IMR-90 (cell line): ENCODE measurements at regions not wholly inside any gene's neighbourhood (a gene's known extent, or its start where the extent isn't known, plus 50 kb on each side); places are given as distances from the start of the nearest gene placed in this dataset.

Experiments used
- ATAC-seq: fragments of 200-7000 bp; cut with Tn5 transposase; 2 replicates; pipeline ENCODE4 v1.9.1; 2020; ENCODE audit warnings: low read depth, mild to moderate bottlenecking, moderate library complexity
- BruUV-seq: library from RNA; stranded (reverse); fragments of 400-500 nt; replicated peaks from 2 replicates; lab custom pipeline; 2021; lab: Mats Ljungman, UMichigan
- CTCF ChIA-PET: fragments of 300-600 bp; formaldehyde crosslinking; extraction: SDS; loops from one replicate; lab custom pipeline; 2021; ENCODE audit warnings: antibody characterized with exemption; lab: Yijun Ruan, JAX
- POLR2A ChIA-PET: fragments of 300-600 bp; sonication (Branson Sonifier 250); formaldehyde crosslinking; loops from one replicate; lab custom pipeline; 2022; ENCODE audit warnings: antibody characterized with exemption; ENCODE audit not compliant: unreplicated experiment; lab: Charles Lee
- DNase-seq: peaks from one replicate; pipeline ENCODE4 v3.0.0; 2013
- H2AFZ ChIP-seq: replicated peaks from 2 replicates; pipeline ENCODE3; 2013; ENCODE audit warnings: low read length, mild to moderate bottlenecking; ENCODE audit not compliant: poor library complexity
- H2AK5ac ChIP-seq: 2 replicates; pipeline ENCODE4 v1.6.1; 2013; ENCODE audit warnings: low read depth, low read length, inconsistent platforms
- H2AK9ac ChIP-seq: replicated peaks from 2 replicates; pipeline ENCODE3; 2013; ENCODE audit warnings: mild to moderate bottlenecking, low read depth, low read length, moderate library complexity; ENCODE audit not compliant: poor library complexity
- H2BK120ac ChIP-seq: 2 replicates; pipeline ENCODE4 v1.6.1; 2013; ENCODE audit warnings: low read depth, low read length, inconsistent platforms
- H2BK15ac ChIP-seq: 3 replicates; pipeline ENCODE4 v1.6.1; 2013; ENCODE audit warnings: low read depth, low read length, inconsistent platforms
- H2BK20ac ChIP-seq: 2 replicates; pipeline ENCODE4 v1.6.1; 2013; ENCODE audit warnings: low read depth, mild to moderate bottlenecking, inconsistent platforms, low read length, moderate library complexity
- H2BK5ac ChIP-seq: 2 replicates; pipeline ENCODE4 v1.6.1; 2013; ENCODE audit warnings: mild to moderate bottlenecking, low read depth, low read length, inconsistent platforms; ENCODE audit not compliant: poor library complexity, severe bottlenecking
- H3K14ac ChIP-seq: replicated peaks from 2 replicates; pipeline ENCODE4 v1.6.1; 2013; ENCODE audit warnings: low read depth, low read length, inconsistent platforms
- H3K18ac ChIP-seq: 2 replicates; pipeline ENCODE4 v1.6.1; 2013; ENCODE audit warnings: low read depth, low read length, control low read depth
- H3K23ac ChIP-seq: 2 replicates; pipeline ENCODE4 v1.6.1; 2013; ENCODE audit warnings: low read depth, low read length, inconsistent platforms
- H3K27ac ChIP-seq: 2 replicates; pipeline ENCODE4 v1.5.1; 2013; ENCODE audit warnings: mild to moderate bottlenecking, control low read depth, low read length; ENCODE audit not compliant: insufficient read depth
- H3K27me3 ChIP-seq: 2 replicates; pipeline ENCODE4 v1.6.1; 2013; ENCODE audit warnings: low read length; ENCODE audit not compliant: control insufficient read depth, insufficient read depth
- H3K36me3 ChIP-seq: 2 replicates; pipeline ENCODE4 v1.6.1; 2013; ENCODE audit warnings: low read length, mixed read lengths; ENCODE audit not compliant: control insufficient read depth, insufficient read depth
- H3K4ac ChIP-seq: 2 replicates; pipeline ENCODE4 v1.6.1; 2013; ENCODE audit warnings: low read depth, low read length, inconsistent platforms
- H3K4me1 ChIP-seq: 2 replicates; pipeline ENCODE4 v1.6.1; 2013; ENCODE audit warnings: low read length, mixed read lengths; ENCODE audit not compliant: control insufficient read depth, insufficient read depth
- H3K4me2 ChIP-seq: 2 replicates; pipeline ENCODE4 v1.6.1; 2013; ENCODE audit warnings: low read depth, mild to moderate bottlenecking, control low read depth, low read length, moderate library complexity
- H3K4me3 ChIP-seq: 2 replicates; pipeline ENCODE4 v1.5.1; 2013; ENCODE audit warnings: low read depth, mild to moderate bottlenecking, control low read depth, low read length, moderate library complexity; ENCODE audit not compliant: insufficient read depth
- H3K56ac ChIP-seq: 2 replicates; pipeline ENCODE4 v1.6.1; 2013; ENCODE audit warnings: low read length, inconsistent platforms; ENCODE audit not compliant: insufficient read depth; ENCODE audit errors: extremely low read depth
- H3K79me1 ChIP-seq, 2 experiments: 2 replicates each; pipeline ENCODE4 v1.6.1; 2013; ENCODE audit warnings: low read length in 2 of 2, inconsistent platforms in 1 of 2, low read depth in 1 of 2
- H3K9ac ChIP-seq: 2 replicates; pipeline ENCODE4 v1.6.1; 2013; ENCODE audit warnings: low read depth, low read length, control low read depth
- H3K9me1 ChIP-seq: 2 replicates; pipeline ENCODE4 v1.6.1; 2013; ENCODE audit warnings: low read length, inconsistent platforms; ENCODE audit not compliant: insufficient read depth
- H3K9me3 ChIP-seq: 2 replicates; pipeline ENCODE4 v1.6.1; 2013; ENCODE audit warnings: low read length; ENCODE audit not compliant: control insufficient read depth, insufficient read depth
- H4K20me1 ChIP-seq: 2 replicates; pipeline ENCODE4 v1.6.1; 2013; ENCODE audit warnings: low read length, inconsistent platforms; ENCODE audit not compliant: insufficient read depth
- H4K5ac ChIP-seq: 2 replicates; pipeline ENCODE4 v1.6.1; 2013; ENCODE audit warnings: mild to moderate bottlenecking, low read depth, low read length, control low read depth
- H4K8ac ChIP-seq, 2 experiments: 2 replicates each; pipeline ENCODE4 v1.6.1; 2013; ENCODE audit warnings: low read depth in 2 of 2, low read length in 2 of 2, control low read depth in 1 of 2, inconsistent platforms in 1 of 2
- H4K91ac ChIP-seq: 2 replicates; pipeline ENCODE4 v1.6.1; 2013; ENCODE audit warnings: low read depth, low read length, inconsistent platforms; ENCODE audit not compliant: insufficient read depth
- BHLHE40 ChIP-seq: fragments of 150-350 bp; IDR thresholded peaks from 2 replicates; pipeline ENCODE4 v1.6.1; 2016; ENCODE audit warnings: mild to moderate bottlenecking, low read depth, low read length
- CEBPB ChIP-seq: IDR thresholded peaks from 2 replicates; pipeline ENCODE4 v1.6.1; 2012; ENCODE audit warnings: low read depth, low read length, improper control_type of control experiment
- CHD1 ChIP-seq: IDR thresholded peaks from 2 replicates; pipeline ENCODE4 v1.6.1; 2012; ENCODE audit warnings: low read depth, low read length, improper control_type of control experiment
- FOS ChIP-seq: fragments of 150-350 bp; IDR thresholded peaks from 2 replicates; pipeline ENCODE4 v1.6.1; 2016; ENCODE audit warnings: low read depth, low read length
- MAFK ChIP-seq: IDR thresholded peaks from 2 replicates; pipeline ENCODE4 v1.6.1; 2012; ENCODE audit warnings: low read depth, low read length, improper control_type of control experiment
- MAZ ChIP-seq: IDR thresholded peaks from 2 replicates; pipeline ENCODE4 v1.6.1; 2012; ENCODE audit warnings: low read depth, mild to moderate bottlenecking, low read length, improper control_type of control experiment, moderate library complexity, borderline replicate concordance
- MXI1 ChIP-seq: IDR thresholded peaks from 2 replicates; pipeline ENCODE4 v1.6.1; 2012; ENCODE audit warnings: low read depth, mild to moderate bottlenecking, low read length, moderate library complexity, borderline replicate concordance
- NFE2L2 ChIP-seq: fragments of 150-350 bp; IDR thresholded peaks from 2 replicates; pipeline ENCODE4 v1.6.1; 2016; ENCODE audit warnings: low read depth, mild to moderate bottlenecking, low read length
- POLR2A ChIP-seq: IDR thresholded peaks from 2 replicates; pipeline ENCODE4 v1.6.1; 2012; ENCODE audit warnings: mild to moderate bottlenecking, low read depth, low read length
- RAD21 ChIP-seq: IDR thresholded peaks from 2 replicates; pipeline ENCODE4 v1.6.1; 2012; ENCODE audit warnings: low read length, improper control_type of control experiment
- RCOR1 ChIP-seq: IDR thresholded peaks from 2 replicates; pipeline ENCODE4 v1.6.1; 2012; ENCODE audit warnings: mild to moderate bottlenecking, low read length, improper control_type of control experiment; ENCODE audit not compliant: insufficient replicate concordance
- RFX5 ChIP-seq: IDR thresholded peaks from 2 replicates; pipeline ENCODE4 v1.8.0; 2012; ENCODE audit warnings: low read depth, mild to moderate bottlenecking, low read length, moderate library complexity
- SMC3 ChIP-seq: fragments of 150-350 bp; IDR thresholded peaks from 2 replicates; pipeline ENCODE4 v1.6.1; 2016; ENCODE audit warnings: low read depth, mild to moderate bottlenecking, antibody characterized with exemption, low read length, moderate library complexity
- WGBS, 2 experiments: methylation state at CpG; one replicate each; pipeline versions ENCODE4 v1.1.5 to v1.1.7; 2013; ENCODE audit warnings: missing lambda C conversion rate in 2 of 2; ENCODE audit not compliant: insufficient read length in 1 of 2; ENCODE audit errors: extremely low coverage in 2 of 2; 5-methylcytosine and 5-hydroxymethylcytosine counted together
- dilution Hi-C: fragments of 300-500 bp; cut with HindIII; formaldehyde crosslinking; loops from one replicate; pipeline ENCODE4 v1.14.3; 2018; ENCODE audit warnings: low sequenced_read_pairs; ENCODE audit not compliant: unreplicated experiment
- in situ Hi-C: fragments of 300-500 bp; cut with MboI; formaldehyde crosslinking; loops from 3 replicates; pipeline ENCODE4 v1.14.3; 2019; ENCODE audit warnings: low sequenced_read_pairs, inconsistent platforms, mixed read lengths
- intact Hi-C: fragments of 100-400 bp; cut with micrococcal nuclease; formaldehyde crosslinking; loops from 2 replicates; pipeline ENCODE4 v1.10.0; 2022
- TF ChIP-seq, protein P1 (sequence below): fragments of 150-350 bp; IDR thresholded peaks from 2 replicates; pipeline ENCODE4 v1.6.1; 2016; ENCODE audit warnings: low read depth, mild to moderate bottlenecking, low read length, moderate library complexity, borderline replicate concordance
- TF ChIP-seq, protein P2 (sequence below): conservative IDR thresholded peaks from 2 replicates; pipeline ENCODE4 v1.5.1; 2012; ENCODE audit warnings: mild to moderate bottlenecking, low read depth, low read length, improper control_type of control experiment
- TF ChIP-seq, protein P3 (sequence below): fragments of 150-350 bp; IDR thresholded peaks from 2 replicates; pipeline ENCODE4 v1.6.1; 2017; ENCODE audit warnings: mild to moderate bottlenecking, antibody characterized with exemption, low read length, low read depth

GRCh38 chr4:36551697-36552214 is 270.3 kb downstream of the DTHD1 start:
- no peaks in the 10 kb centered on the region for H3K4me1 ChIP-seq
- no peak overlapping the region for H3K4me3 ChIP-seq
- H4K91ac ChIP-seq, result no peak overlapping the region
- no peak overlapping the region for H3K18ac ChIP-seq
- no peaks in the 10 kb centered on the region for H3K36me3 ChIP-seq
- no peak overlapping the region for H4K8ac ChIP-seq
- H2AK9ac ChIP-seq, result no peak overlapping the region
- H2BK20ac ChIP-seq, result no peak overlapping the region
- dilution Hi-C loops (no loop called here), in situ Hi-C loops (no loop called here), intact Hi-C loops (no loop called here)
- H2AK5ac ChIP-seq, result no peak overlapping the region
- H3K23ac ChIP-seq, result no peak overlapping the region
- no peak for TF ChIP-seq MXI1
- TF ChIP-seq, protein P1, sequence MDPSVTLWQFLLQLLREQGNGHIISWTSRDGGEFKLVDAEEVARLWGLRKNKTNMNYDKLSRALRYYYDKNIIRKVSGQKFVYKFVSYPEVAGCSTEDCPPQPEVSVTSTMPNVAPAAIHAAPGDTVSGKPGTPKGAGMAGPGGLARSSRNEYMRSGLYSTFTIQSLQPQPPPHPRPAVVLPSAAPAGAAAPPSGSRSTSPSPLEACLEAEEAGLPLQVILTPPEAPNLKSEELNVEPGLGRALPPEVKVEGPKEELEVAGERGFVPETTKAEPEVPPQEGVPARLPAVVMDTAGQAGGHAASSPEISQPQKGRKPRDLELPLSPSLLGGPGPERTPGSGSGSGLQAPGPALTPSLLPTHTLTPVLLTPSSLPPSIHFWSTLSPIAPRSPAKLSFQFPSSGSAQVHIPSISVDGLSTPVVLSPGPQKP, result no peak
- no peak for TF ChIP-seq RFX5
- TF ChIP-seq RCOR1, result no peak
- TF ChIP-seq CEBPB, result no peak
- no peak for TF ChIP-seq RAD21
- TF ChIP-seq FOS, result no peak
- no peak for TF ChIP-seq NFE2L2
- TF ChIP-seq CHD1, result no peak
- TF ChIP-seq MAFK, result no peak
- TF ChIP-seq BHLHE40, result no peak
- TF ChIP-seq, protein P2, sequence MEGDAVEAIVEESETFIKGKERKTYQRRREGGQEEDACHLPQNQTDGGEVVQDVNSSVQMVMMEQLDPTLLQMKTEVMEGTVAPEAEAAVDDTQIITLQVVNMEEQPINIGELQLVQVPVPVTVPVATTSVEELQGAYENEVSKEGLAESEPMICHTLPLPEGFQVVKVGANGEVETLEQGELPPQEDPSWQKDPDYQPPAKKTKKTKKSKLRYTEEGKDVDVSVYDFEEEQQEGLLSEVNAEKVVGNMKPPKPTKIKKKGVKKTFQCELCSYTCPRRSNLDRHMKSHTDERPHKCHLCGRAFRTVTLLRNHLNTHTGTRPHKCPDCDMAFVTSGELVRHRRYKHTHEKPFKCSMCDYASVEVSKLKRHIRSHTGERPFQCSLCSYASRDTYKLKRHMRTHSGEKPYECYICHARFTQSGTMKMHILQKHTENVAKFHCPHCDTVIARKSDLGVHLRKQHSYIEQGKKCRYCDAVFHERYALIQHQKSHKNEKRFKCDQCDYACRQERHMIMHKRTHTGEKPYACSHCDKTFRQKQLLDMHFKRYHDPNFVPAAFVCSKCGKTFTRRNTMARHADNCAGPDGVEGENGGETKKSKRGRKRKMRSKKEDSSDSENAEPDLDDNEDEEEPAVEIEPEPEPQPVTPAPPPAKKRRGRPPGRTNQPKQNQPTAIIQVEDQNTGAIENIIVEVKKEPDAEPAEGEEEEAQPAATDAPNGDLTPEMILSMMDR, result no peak
- no peak for TF ChIP-seq POLR2A
- no peak for TF ChIP-seq SMC3
- TF ChIP-seq, protein P3, sequence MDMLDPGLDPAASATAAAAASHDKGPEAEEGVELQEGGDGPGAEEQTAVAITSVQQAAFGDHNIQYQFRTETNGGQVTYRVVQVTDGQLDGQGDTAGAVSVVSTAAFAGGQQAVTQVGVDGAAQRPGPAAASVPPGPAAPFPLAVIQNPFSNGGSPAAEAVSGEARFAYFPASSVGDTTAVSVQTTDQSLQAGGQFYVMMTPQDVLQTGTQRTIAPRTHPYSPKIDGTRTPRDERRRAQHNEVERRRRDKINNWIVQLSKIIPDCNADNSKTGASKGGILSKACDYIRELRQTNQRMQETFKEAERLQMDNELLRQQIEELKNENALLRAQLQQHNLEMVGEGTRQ, result no peak
- TF ChIP-seq MAZ, result no peak
- no peak overlapping the region for H3K14ac ChIP-seq
- H2BK5ac ChIP-seq, result no peak overlapping the region
- H4K5ac ChIP-seq, result no peak overlapping the region
- BruUV-seq, result no TSS peak
- ChIA-PET POLR2A (no interaction called here), CTCF (interaction anchor here (0.9 kb wide), 1 partner anchor 43 kb away, joined by 3 read pairs; no protein-coding TSS in a partner anchor)
- H3K9ac ChIP-seq, result no peak overlapping the region
- H4K20me1 ChIP-seq, result no peaks in the 10 kb centered on the region
- H2AFZ ChIP-seq, result no peak overlapping the region
- H2BK15ac ChIP-seq, result no peak overlapping the region
- H3K9me3 ChIP-seq, result peaks cover 2% of the 10 kb centered on the region; the same call in 1 of the 2 replicates
- no peak overlapping the region for H3K4me2 ChIP-seq
- H2BK120ac ChIP-seq, result no peak overlapping the region
- DNase-seq, result no peak
- WGBS, 2 experiments, result no CpG with 5 or more reads among the region's 4 CpGs
- H3K27ac ChIP-seq, result no peak overlapping the region
- H3K9me1 ChIP-seq, result no peaks in the 10 kb centered on the region
- H3K4ac ChIP-seq, result no peak overlapping the region
- H3K79me1 ChIP-seq, result no peaks in the 10 kb centered on the region
- ATAC-seq, result no peak
- no peaks in the 10 kb centered on the region for H3K27me3 ChIP-seq
- no peak overlapping the region for H3K56ac ChIP-seq
